WTC11 (cell line): ENCODE measurements at regions not wholly inside any gene's neighbourhood (a gene's known extent, or its start where the extent isn't known, plus 50 kb on each side); places are given as distances from the start of the nearest gene placed in this dataset.

Experiments
- ATAC-seq: fragments of 200-7000 bp; cut with Tn5 transposase; 2 replicates; pipeline ENCODE4 v1.10.0; 2021; ENCODE audit warnings: mild to moderate bottlenecking, moderate library complexity
- CTCF ChIA-PET: fragments of 300-600 bp; sonication (Branson Sonifier 250); formaldehyde crosslinking; loops from one replicate; lab custom pipeline; 2021; ENCODE audit warnings: antibody characterized with exemption; lab: Charles Lee
- POLR2A ChIA-PET: fragments of 350-600 bp; sonication (Branson Sonifier 250); formaldehyde crosslinking; loops from one replicate; lab custom pipeline; 2021; ENCODE audit warnings: antibody characterized with exemption; lab: Charles Lee
- DNase-seq: peaks from one replicate; pipeline ENCODE4 v3.0.0; 2021; ENCODE audit warnings: low spot score
- H3K27ac Mint-ChIP-seq: 2 replicates; pipeline ENCODE4 v1.8.0; 2021; ENCODE audit warnings: mixed read lengths
- H3K27me3 Mint-ChIP-seq: 2 replicates; pipeline ENCODE4 v1.8.0; 2021; ENCODE audit warnings: low read depth, mild to moderate bottlenecking, moderate library complexity, mixed read lengths
- H3K36me3 Mint-ChIP-seq: 2 replicates; pipeline ENCODE4 v1.8.0; 2021; ENCODE audit warnings: mixed read lengths
- H3K4me1 Mint-ChIP-seq: 2 replicates; pipeline ENCODE4 v1.8.0; 2022; ENCODE audit warnings: mixed read lengths
- H3K4me3 Mint-ChIP-seq: 2 replicates; pipeline ENCODE4 v1.8.0; 2021; ENCODE audit warnings: mild to moderate bottlenecking, moderate library complexity, mixed read lengths
- H3K9me3 Mint-ChIP-seq: 2 replicates; pipeline ENCODE4 v1.8.0; 2021; ENCODE audit warnings: mixed read lengths
- ATF1 ChIP-seq: sonication (generic); formaldehyde crosslinking; IDR thresholded peaks from 2 replicates; pipeline ENCODE4 v1.8.1; 2023; ENCODE audit warnings: mild to moderate bottlenecking, moderate library complexity, missing genetic modification reagents
- ETV6 ChIP-seq: sonication (generic); formaldehyde crosslinking; IDR thresholded peaks from 2 replicates; pipeline ENCODE4 v1.8.1; 2022; ENCODE audit warnings: mild to moderate bottlenecking, missing genetic modification reagents
- FOXP1 ChIP-seq: sonication (generic); formaldehyde crosslinking; IDR thresholded peaks from 2 replicates; pipeline ENCODE4 v1.8.0; 2022; ENCODE audit warnings: missing genetic modification reagents, mild to moderate bottlenecking, moderate library complexity, borderline replicate concordance
- GRHL2 ChIP-seq: fragments of 250-450 bp; sonication (Bioruptor Pico); IDR thresholded peaks from 2 replicates; pipeline ENCODE4 v1.8.0; 2022; ENCODE audit warnings: mild to moderate bottlenecking, moderate library complexity; ENCODE audit not compliant: insufficient replicate concordance, severe bottlenecking
- GTF2I ChIP-seq: fragments of 250-450 bp; sonication (Bioruptor Pico); conservative IDR thresholded peaks from 2 replicates; pipeline ENCODE4 v1.4.0; 2021; ENCODE audit warnings: mild to moderate bottlenecking
- JUN ChIP-seq: sonication (generic); formaldehyde crosslinking; IDR thresholded peaks from 2 replicates; pipeline ENCODE4 v1.8.0; 2023; ENCODE audit warnings: mild to moderate bottlenecking, missing genetic modification reagents
- MXD4 ChIP-seq: fragments of 250-450 bp; sonication (Bioruptor Pico); IDR thresholded peaks from 2 replicates; pipeline ENCODE4 v1.8.0; 2021; ENCODE audit warnings: mild to moderate bottlenecking, moderate library complexity, borderline replicate concordance
- NR1H2 ChIP-seq: sonication (generic); formaldehyde crosslinking; IDR thresholded peaks from 2 replicates; pipeline ENCODE4 v1.9.0; 2021; ENCODE audit warnings: mild to moderate bottlenecking, moderate library complexity, missing genetic modification reagents
- OVOL2 ChIP-seq: fragments of 250-450 bp; sonication (Bioruptor Pico); IDR thresholded peaks from 2 replicates; pipeline ENCODE4 v1.9.0; 2021; ENCODE audit warnings: mild to moderate bottlenecking, borderline replicate concordance
- RELA ChIP-seq: sonication (generic); formaldehyde crosslinking; IDR thresholded peaks from 2 replicates; pipeline ENCODE4 v1.8.1; 2022; ENCODE audit warnings: missing genetic modification reagents, mild to moderate bottlenecking, borderline replicate concordance
- RORB ChIP-seq: fragments of 250-450 bp; sonication (Bioruptor Pico); IDR thresholded peaks from 2 replicates; pipeline ENCODE4 v1.9.0; 2021; ENCODE audit warnings: mild to moderate bottlenecking
- SOX15 ChIP-seq: fragments of 250-450 bp; sonication (Bioruptor Pico); IDR thresholded peaks from 2 replicates; pipeline ENCODE4 v1.9.0; 2021; ENCODE audit warnings: mild to moderate bottlenecking
- TEAD1 ChIP-seq: sonication (generic); formaldehyde crosslinking; IDR thresholded peaks from 2 replicates; pipeline ENCODE4 v1.8.0; 2022; ENCODE audit warnings: mild to moderate bottlenecking, missing genetic modification reagents
- TP53 ChIP-seq: sonication (generic); formaldehyde crosslinking; IDR thresholded peaks from 2 replicates; pipeline ENCODE4 v1.8.1; 2023; ENCODE audit warnings: mild to moderate bottlenecking, missing genetic modification reagents
- ZNF317 ChIP-seq: sonication (generic); formaldehyde crosslinking; IDR thresholded peaks from 2 replicates; pipeline ENCODE4 v1.8.1; 2023; ENCODE audit warnings: low read depth, mild to moderate bottlenecking, moderate library complexity, missing genetic modification reagents, borderline replicate concordance
- ZNF671 ChIP-seq: fragments of 250-450 bp; sonication (Bioruptor Pico); IDR thresholded peaks from 2 replicates; pipeline ENCODE4 v1.8.0; 2021; ENCODE audit warnings: mild to moderate bottlenecking
- TF ChIP-seq, protein P1 (sequence below): sonication (generic); formaldehyde crosslinking; IDR thresholded peaks from 2 replicates; pipeline ENCODE4 v1.8.0; 2022; ENCODE audit warnings: mild to moderate bottlenecking, missing genetic modification reagents
- TF ChIP-seq, protein P2 (sequence below): sonication (generic); formaldehyde crosslinking; IDR thresholded peaks from 2 replicates; pipeline ENCODE4 v1.8.1; 2022; ENCODE audit warnings: mild to moderate bottlenecking, missing genetic modification reagents, moderate library complexity, borderline replicate concordance
- TF ChIP-seq, protein P3 (sequence below): sonication (generic); formaldehyde crosslinking; conservative IDR thresholded peaks from 2 replicates; pipeline ENCODE4 v1.8.1; 2022; ENCODE audit warnings: mild to moderate bottlenecking, missing genetic modification reagents
- TF ChIP-seq, protein P4 (sequence below): fragments of 250-450 bp; sonication (Bioruptor Pico); IDR thresholded peaks from 2 replicates; pipeline ENCODE4 v1.9.0; 2021; ENCODE audit warnings: moderate library complexity, mild to moderate bottlenecking, inconsistent platforms, borderline replicate concordance
- TF ChIP-seq, protein P5 (sequence below): fragments of 250-450 bp; sonication (Bioruptor Pico); IDR thresholded peaks from 2 replicates; pipeline ENCODE4 v1.8.0; 2021; ENCODE audit warnings: mild to moderate bottlenecking

DNA sequence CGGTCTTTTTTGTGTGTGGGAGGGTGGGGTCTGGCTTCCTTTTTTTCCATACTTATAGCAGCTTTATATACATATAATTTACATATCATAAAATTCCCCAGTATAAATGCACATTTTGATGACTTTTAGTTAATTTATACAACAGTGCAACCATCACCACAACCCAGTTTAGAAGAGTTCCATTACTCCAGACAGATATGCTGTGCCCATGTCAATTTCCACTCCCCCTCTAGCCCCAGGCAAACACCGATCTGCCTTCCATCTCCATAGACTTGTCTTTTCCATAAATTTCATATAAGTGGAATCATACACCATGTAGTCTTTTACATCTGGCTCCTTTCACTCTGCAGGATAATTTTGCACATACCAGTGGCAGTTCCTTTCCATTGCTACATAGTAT, 139.2 kb upstream of the SYT6 start (continued):
- no peak for TF ChIP-seq OVOL2
- TF ChIP-seq, protein P1, sequence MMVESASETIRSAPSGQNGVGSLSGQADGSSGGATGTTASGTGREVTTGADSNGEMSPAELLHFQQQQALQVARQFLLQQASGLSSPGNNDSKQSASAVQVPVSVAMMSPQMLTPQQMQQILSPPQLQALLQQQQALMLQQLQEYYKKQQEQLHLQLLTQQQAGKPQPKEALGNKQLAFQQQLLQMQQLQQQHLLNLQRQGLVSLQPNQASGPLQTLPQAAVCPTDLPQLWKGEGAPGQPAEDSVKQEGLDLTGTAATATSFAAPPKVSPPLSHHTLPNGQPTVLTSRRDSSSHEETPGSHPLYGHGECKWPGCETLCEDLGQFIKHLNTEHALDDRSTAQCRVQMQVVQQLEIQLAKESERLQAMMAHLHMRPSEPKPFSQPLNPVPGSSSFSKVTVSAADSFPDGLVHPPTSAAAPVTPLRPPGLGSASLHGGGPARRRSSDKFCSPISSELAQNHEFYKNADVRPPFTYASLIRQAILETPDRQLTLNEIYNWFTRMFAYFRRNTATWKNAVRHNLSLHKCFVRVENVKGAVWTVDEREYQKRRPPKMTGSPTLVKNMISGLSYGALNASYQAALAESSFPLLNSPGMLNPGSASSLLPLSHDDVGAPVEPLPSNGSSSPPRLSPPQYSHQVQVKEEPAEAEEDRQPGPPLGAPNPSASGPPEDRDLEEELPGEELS (CRISPR knock-in tag), result no peak
- no peak for TF ChIP-seq TEAD1 (CRISPR knock-in tag)
- TF ChIP-seq GTF2I (CRISPR knock-in tag), result no peak
- TF ChIP-seq, all 79 proteins: peak for 0

DNA sequence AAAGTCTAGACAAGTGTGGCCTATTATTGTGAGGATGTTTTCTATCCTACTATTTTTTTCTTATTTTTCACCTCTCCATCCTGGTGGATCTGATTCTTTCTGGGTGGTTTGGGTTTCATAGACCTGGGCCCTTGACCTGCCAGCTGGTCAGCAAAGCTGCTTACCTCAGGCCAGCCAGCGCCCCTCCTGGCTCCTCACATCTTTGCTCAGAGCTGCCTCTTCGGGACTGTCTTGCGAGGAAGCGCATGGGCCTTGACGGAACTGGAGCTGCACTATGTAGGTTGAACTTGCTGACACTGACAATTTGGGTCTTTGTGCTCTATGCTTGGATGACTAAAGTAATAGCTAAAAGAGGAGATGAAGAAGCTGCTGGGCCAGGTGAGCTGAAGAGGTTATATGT, 138.5 kb upstream of the SYT6 start:
- Mint-ChIP-seq H3K36me3 (no peaks in the 10 kb centered on the region), H3K4me1 (peaks cover 8% of the 10 kb centered on the region), H3K4me3 (no peak overlapping the region), H3K27ac (no peak overlapping the region), H3K27me3 (no peaks in the 10 kb centered on the region; the same call in 1 of the 2 replicates), H3K9me3 (no peaks in the 10 kb centered on the region)
- ATAC-seq (peak; percentile 65), DNase-seq (no peak)
- CTCF ChIA-PET, result interaction anchor here (0.5 to 2.1 kb wide), 7 partner anchors 9 to 315 kb away, joined by 3 to 17 read pairs (median 4); no protein-coding TSS in a partner anchor
- POLR2A ChIA-PET, result interaction anchor here (0.6 kb wide), 1 partner anchor 341 kb away, joined by 3 read pairs; no protein-coding TSS in a partner anchor
- TF ChIP-seq, protein P2, sequence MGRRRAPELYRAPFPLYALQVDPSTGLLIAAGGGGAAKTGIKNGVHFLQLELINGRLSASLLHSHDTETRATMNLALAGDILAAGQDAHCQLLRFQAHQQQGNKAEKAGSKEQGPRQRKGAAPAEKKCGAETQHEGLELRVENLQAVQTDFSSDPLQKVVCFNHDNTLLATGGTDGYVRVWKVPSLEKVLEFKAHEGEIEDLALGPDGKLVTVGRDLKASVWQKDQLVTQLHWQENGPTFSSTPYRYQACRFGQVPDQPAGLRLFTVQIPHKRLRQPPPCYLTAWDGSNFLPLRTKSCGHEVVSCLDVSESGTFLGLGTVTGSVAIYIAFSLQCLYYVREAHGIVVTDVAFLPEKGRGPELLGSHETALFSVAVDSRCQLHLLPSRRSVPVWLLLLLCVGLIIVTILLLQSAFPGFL (CRISPR knock-in tag), result no peak
- no peak for TF ChIP-seq RELA (CRISPR knock-in tag)
- TF ChIP-seq ETV6 (CRISPR knock-in tag), result no peak
- no peak for TF ChIP-seq NR1H2 (CRISPR knock-in tag)
- no peak for TF ChIP-seq GRHL2 (CRISPR knock-in tag)
- no peak for TF ChIP-seq MXD4 (CRISPR knock-in tag)
- no peak for TF ChIP-seq ZNF317 (CRISPR knock-in tag)
- TF ChIP-seq ATF1 (CRISPR knock-in tag), result no peak
- TF ChIP-seq SOX15 (CRISPR knock-in tag), result no peak
- TF ChIP-seq, protein P3, sequence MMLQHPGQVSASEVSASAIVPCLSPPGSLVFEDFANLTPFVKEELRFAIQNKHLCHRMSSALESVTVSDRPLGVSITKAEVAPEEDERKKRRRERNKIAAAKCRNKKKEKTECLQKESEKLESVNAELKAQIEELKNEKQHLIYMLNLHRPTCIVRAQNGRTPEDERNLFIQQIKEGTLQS, result no peak
- TF ChIP-seq JUN (CRISPR knock-in tag), result no peak
- TF ChIP-seq TP53, result no peak
- TF ChIP-seq, protein P4, sequence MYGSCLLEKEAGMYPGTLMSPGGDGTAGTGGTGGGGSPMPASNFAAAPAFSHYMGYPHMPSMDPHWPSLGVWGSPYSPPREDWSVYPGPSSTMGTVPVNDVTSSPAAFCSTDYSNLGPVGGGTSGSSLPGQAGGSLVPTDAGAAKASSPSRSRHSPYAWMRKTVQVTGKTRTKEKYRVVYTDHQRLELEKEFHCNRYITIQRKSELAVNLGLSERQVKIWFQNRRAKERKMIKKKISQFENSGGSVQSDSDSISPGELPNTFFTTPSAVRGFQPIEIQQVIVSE (CRISPR knock-in tag), result no peak
- TF ChIP-seq, protein P5, sequence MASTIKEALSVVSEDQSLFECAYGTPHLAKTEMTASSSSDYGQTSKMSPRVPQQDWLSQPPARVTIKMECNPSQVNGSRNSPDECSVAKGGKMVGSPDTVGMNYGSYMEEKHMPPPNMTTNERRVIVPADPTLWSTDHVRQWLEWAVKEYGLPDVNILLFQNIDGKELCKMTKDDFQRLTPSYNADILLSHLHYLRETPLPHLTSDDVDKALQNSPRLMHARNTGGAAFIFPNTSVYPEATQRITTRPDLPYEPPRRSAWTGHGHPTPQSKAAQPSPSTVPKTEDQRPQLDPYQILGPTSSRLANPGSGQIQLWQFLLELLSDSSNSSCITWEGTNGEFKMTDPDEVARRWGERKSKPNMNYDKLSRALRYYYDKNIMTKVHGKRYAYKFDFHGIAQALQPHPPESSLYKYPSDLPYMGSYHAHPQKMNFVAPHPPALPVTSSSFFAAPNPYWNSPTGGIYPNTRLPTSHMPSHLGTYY (CRISPR knock-in tag), result no peak
- TF ChIP-seq RORB, result no peak
- TF ChIP-seq FOXP1 (CRISPR knock-in tag), result no peak
- TF ChIP-seq ZNF671 (CRISPR knock-in tag), result no peak
